Neural cell (in vitro differentiated cells): ENCODE measurements at regions not wholly inside any gene's neighbourhood (a gene's known extent, or its start where the extent isn't known, plus 50 kb on each side); places are given as distances from the start of the nearest gene placed in this dataset.
"Not testable (repeated sequence)": the region's sequence is repeated elsewhere in the genome, so short reads cannot be mapped to it uniquely, and the experiment has no call there.

Source experiments
- H2AFZ ChIP-seq: fragments of 200-600, 300-800 bp; sonication (generic), shearing (Covaris generic); 2 replicates; pipeline ENCODE4 v1.6.0; 2014; ENCODE audit warnings: low read depth, mild to moderate bottlenecking, antibody characterized with exemption, low read length, moderate library complexity
- H3F3A ChIP-seq: fragments of 200-600 bp; shearing (Covaris generic); 2 replicates; pipeline ENCODE4 v1.6.1; 2016; ENCODE audit warnings: mild to moderate bottlenecking, moderate library complexity, mixed read lengths, antibody characterized with exemption, low read length; ENCODE audit not compliant: insufficient read depth, poor library complexity, severe bottlenecking
- H3K27ac ChIP-seq: fragments of 200-600, 300-800 bp; sonication (generic), shearing (Covaris generic); 2 replicates; pipeline ENCODE4 v1.5.1; 2014; ENCODE audit warnings: mild to moderate bottlenecking, low read length, moderate library complexity
- H3K27me3 ChIP-seq: fragments of 300-800, 200-600 bp; sonication (generic), shearing (Covaris generic); 2 replicates; pipeline ENCODE4 v1.6.0; 2014; ENCODE audit warnings: mild to moderate bottlenecking, low read depth, low read length, moderate library complexity; ENCODE audit not compliant: insufficient read depth
- H3K36me3 ChIP-seq: fragments of 300-800, 200-600 bp; sonication (generic), shearing (Covaris generic); 2 replicates; pipeline ENCODE4 v1.5.1; 2014; ENCODE audit warnings: mild to moderate bottlenecking, antibody characterized with exemption, low read length, moderate library complexity; ENCODE audit not compliant: insufficient read depth
- H3K4me2 ChIP-seq: fragments of 300-800, 200-600 bp; sonication (generic), shearing (Covaris generic); 2 replicates; pipeline ENCODE4 v1.6.0; 2014; ENCODE audit warnings: mild to moderate bottlenecking, low read length
- H3K4me3 ChIP-seq: fragments of 300-800, 200-600 bp; sonication (generic), shearing (Covaris generic); 2 replicates; pipeline ENCODE4 v1.5.1; 2014; ENCODE audit warnings: mild to moderate bottlenecking, low read length, moderate library complexity
- H3K79me2 ChIP-seq: fragments of 200-600 bp; shearing (Covaris generic); replicated peaks from 2 replicates; pipeline ENCODE4 v1.6.0; 2014; ENCODE audit warnings: mild to moderate bottlenecking, low read length, moderate library complexity; ENCODE audit not compliant: insufficient read depth
- H3K9ac ChIP-seq: fragments of 300-800, 200-600 bp; sonication (generic), shearing (Covaris generic); 2 replicates; pipeline ENCODE4 v1.6.1; 2016; ENCODE audit warnings: mild to moderate bottlenecking, low read length, mixed read lengths
- H3K9me2 ChIP-seq: fragments of 200-600 bp; shearing (Covaris generic); 2 replicates; pipeline ENCODE4 v1.6.1; 2016; ENCODE audit warnings: mild to moderate bottlenecking, low read length, mixed read lengths; ENCODE audit not compliant: insufficient read depth
- H3K9me3 ChIP-seq: fragments of 200-600, 300-800 bp; sonication (generic), shearing (Covaris generic); 2 replicates; pipeline ENCODE4 v1.6.1; 2016; ENCODE audit warnings: mild to moderate bottlenecking, mixed run types, low read length, moderate library complexity, mixed read lengths
- H4K20me1 ChIP-seq: fragments of 200-600 bp; shearing (Covaris generic); 2 replicates; pipeline ENCODE4 v1.6.1; 2016; ENCODE audit warnings: mild to moderate bottlenecking, mixed run types; ENCODE audit not compliant: insufficient read depth
- MXI1 ChIP-seq: fragments of 450-650 bp; conservative IDR thresholded peaks from 2 replicates; pipeline ENCODE4 v1.6.1; 2014; ENCODE audit warnings: antibody characterized with exemption, mild to moderate bottlenecking; ENCODE audit not compliant: poor library complexity, severe bottlenecking
- POLR2AphosphoS5 ChIP-seq: IDR thresholded peaks from 2 replicates; pipeline ENCODE4 v1.6.1; 2012
- RAD21 ChIP-seq: fragments of 450-650 bp; conservative IDR thresholded peaks from 2 replicates; pipeline ENCODE4 v1.6.1; 2014; ENCODE audit warnings: antibody characterized with exemption, mild to moderate bottlenecking, moderate library complexity
- TAF1 ChIP-seq: IDR thresholded peaks from 2 replicates; pipeline ENCODE4 v1.6.1; 2012; ENCODE audit warnings: low read depth
- TF ChIP-seq, protein P1 (sequence below): fragments of 450-650 bp; IDR thresholded peaks from 2 replicates; pipeline ENCODE4 v1.5.1; 2014; ENCODE audit warnings: antibody characterized with exemption, mild to moderate bottlenecking, moderate library complexity; ENCODE audit not compliant: poor library complexity, severe bottlenecking
- TF ChIP-seq, protein P2 (sequence below): IDR thresholded peaks from 2 replicates; pipeline ENCODE4 v1.6.1; 2012; ENCODE audit warnings: borderline replicate concordance

DNA sequence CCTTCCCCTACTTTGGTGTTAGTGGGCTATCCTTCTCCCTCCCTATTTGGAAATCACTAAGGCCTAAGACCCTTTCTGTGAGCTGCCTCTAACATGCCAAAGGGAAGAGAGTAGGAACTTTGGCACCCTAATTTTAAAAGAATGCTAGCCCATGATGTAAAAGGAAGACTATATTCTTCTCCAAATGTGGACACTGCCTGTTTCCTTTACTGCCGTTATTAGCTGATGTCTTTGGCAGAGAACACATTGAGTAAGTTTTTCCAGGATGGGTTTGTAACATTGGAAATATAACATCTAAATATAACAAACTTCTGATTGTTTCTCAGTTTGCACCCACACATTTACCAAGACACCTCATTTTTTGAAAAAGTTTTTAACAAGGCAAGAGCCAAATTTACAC lies 56.9 kb upstream of the TNKS2 start:
- Histone ChIP-seq H3F3A (no peaks in the 10 kb centered on the region), H3K4me2 (no peak overlapping the region), H3K9me2 (no peaks in the 10 kb centered on the region), H3K27me3 (no peaks in the 10 kb centered on the region), H3K27ac (no peak overlapping the region), H2AFZ (no peak overlapping the region), H3K9ac (no peak overlapping the region), H3K9me3 (no peaks in the 10 kb centered on the region), H3K4me3 (no peak overlapping the region), H3K79me2 (no peaks in the 10 kb centered on the region), H3K36me3 (no peaks in the 10 kb centered on the region), H4K20me1 (no peaks in the 10 kb centered on the region)
- TF ChIP-seq, protein P1, sequence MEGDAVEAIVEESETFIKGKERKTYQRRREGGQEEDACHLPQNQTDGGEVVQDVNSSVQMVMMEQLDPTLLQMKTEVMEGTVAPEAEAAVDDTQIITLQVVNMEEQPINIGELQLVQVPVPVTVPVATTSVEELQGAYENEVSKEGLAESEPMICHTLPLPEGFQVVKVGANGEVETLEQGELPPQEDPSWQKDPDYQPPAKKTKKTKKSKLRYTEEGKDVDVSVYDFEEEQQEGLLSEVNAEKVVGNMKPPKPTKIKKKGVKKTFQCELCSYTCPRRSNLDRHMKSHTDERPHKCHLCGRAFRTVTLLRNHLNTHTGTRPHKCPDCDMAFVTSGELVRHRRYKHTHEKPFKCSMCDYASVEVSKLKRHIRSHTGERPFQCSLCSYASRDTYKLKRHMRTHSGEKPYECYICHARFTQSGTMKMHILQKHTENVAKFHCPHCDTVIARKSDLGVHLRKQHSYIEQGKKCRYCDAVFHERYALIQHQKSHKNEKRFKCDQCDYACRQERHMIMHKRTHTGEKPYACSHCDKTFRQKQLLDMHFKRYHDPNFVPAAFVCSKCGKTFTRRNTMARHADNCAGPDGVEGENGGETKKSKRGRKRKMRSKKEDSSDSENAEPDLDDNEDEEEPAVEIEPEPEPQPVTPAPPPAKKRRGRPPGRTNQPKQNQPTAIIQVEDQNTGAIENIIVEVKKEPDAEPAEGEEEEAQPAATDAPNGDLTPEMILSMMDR, result no peak
- TF ChIP-seq RAD21, result no peak

DNA sequence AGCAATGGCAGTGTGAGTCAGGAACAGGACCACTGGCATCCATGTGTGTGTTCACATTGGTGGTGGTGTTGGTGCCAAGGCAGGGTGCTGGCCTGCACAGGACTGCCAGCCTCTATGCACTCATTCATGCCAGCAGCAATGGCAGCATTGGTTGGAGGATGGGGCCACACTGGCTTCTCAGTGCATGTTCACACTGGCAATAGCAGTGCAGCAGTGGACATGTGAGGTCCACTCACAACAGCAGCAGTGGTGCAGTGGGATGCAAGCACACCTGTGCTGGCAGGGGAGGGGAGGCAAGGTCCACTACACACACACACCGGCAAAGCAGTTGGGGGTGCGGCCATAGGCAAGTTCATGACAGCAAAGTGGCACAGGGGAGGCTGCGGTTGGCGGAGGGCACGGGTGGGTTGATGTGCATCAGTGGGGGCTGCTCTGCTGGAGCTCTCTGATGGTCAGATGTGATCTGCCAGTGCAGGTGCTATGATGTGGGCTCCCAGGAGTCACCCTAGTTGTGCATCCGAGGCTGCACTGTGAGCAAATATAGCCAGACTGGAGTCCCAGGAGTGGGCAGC lies 57.8 kb upstream of the TNKS2 start:
- Histone ChIP-seq H3K36me3 (no peaks in the 10 kb centered on the region), H3K4me3 (no peak overlapping the region), H3K27me3 (no peaks in the 10 kb centered on the region)

DNA sequence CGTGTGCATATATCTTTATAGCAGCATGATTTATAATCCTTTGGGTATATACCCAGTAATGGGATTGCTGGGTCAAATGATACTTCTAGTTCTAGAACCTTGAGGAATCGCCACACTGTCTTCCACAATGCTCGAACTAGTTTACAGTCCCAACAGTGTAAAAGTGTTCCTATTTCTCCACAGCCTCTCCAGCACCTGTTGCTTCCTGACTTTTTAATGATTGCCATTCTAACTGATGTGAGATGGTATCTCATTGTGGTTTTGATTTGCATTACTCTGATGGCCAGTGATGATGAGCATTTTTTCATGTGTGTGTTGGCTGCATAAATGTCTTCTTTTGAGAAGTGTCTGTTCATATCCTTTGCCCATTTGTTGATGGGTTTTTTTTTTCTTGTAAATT lies 66.0 kb upstream of the TNKS2 start:
- not testable (repeated sequence) for H4K20me1 ChIP-seq, H2AFZ ChIP-seq, H3K27ac ChIP-seq, H3K9me3 ChIP-seq, H3K4me2 ChIP-seq, H3F3A ChIP-seq, H3K9ac ChIP-seq, H3K27me3 ChIP-seq, H3K79me2 ChIP-seq, H3K9me2 ChIP-seq, H3K4me3 ChIP-seq, H3K36me3 ChIP-seq

More for the DNA sequence above, 57.8 kb upstream of the TNKS2 start:
- Histone ChIP-seq H3K79me2 (no peaks in the 10 kb centered on the region), H3K27ac (no peak overlapping the region), H3F3A (no peaks in the 10 kb centered on the region), H3K9me3 (no peaks in the 10 kb centered on the region), H4K20me1 (no peaks in the 10 kb centered on the region), H2AFZ (no peak overlapping the region), H3K9ac (no peak overlapping the region), H3K9me2 (no peaks in the 10 kb centered on the region), H3K4me2 (no peak overlapping the region)
- TF ChIP-seq TAF1, result no peak
- no peak for TF ChIP-seq MXI1
- TF ChIP-seq, protein P1, result no peak
- no peak for TF ChIP-seq POLR2AphosphoS5
- TF ChIP-seq RAD21, result no peak
- TF ChIP-seq, protein P2, sequence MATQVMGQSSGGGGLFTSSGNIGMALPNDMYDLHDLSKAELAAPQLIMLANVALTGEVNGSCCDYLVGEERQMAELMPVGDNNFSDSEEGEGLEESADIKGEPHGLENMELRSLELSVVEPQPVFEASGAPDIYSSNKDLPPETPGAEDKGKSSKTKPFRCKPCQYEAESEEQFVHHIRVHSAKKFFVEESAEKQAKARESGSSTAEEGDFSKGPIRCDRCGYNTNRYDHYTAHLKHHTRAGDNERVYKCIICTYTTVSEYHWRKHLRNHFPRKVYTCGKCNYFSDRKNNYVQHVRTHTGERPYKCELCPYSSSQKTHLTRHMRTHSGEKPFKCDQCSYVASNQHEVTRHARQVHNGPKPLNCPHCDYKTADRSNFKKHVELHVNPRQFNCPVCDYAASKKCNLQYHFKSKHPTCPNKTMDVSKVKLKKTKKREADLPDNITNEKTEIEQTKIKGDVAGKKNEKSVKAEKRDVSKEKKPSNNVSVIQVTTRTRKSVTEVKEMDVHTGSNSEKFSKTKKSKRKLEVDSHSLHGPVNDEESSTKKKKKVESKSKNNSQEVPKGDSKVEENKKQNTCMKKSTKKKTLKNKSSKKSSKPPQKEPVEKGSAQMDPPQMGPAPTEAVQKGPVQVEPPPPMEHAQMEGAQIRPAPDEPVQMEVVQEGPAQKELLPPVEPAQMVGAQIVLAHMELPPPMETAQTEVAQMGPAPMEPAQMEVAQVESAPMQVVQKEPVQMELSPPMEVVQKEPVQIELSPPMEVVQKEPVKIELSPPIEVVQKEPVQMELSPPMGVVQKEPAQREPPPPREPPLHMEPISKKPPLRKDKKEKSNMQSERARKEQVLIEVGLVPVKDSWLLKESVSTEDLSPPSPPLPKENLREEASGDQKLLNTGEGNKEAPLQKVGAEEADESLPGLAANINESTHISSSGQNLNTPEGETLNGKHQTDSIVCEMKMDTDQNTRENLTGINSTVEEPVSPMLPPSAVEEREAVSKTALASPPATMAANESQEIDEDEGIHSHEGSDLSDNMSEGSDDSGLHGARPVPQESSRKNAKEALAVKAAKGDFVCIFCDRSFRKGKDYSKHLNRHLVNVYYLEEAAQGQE, result no peak

DNA sequence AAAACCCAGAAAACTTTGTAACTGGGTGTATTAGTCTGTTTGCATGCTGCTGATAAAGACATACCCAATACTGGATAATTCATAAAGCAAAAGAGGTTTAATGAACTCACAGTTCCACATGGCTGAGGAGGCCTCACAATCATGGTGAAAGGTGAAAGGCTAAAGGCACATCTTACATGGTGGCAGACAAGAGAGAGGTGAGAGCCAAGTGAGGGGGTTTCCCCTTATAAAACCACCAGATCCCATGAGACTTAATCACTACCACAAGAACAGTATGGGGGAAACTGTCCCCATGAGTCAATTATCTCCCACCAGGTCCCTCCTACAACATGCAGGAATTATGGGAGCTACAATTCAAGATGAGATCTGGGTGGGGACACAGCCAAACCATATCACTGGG lies 68.9 kb upstream of the TNKS2 start:
- not testable (repeated sequence) for H3K9me2 ChIP-seq, H3K27me3 ChIP-seq, H2AFZ ChIP-seq

More for the DNA sequence above, 68.9 kb upstream of the TNKS2 start:
- not testable (repeated sequence) for H3K27ac ChIP-seq, H3F3A ChIP-seq, H3K79me2 ChIP-seq, H3K4me2 ChIP-seq, H3K4me3 ChIP-seq, H3K9me3 ChIP-seq, H3K9ac ChIP-seq, H4K20me1 ChIP-seq, H3K36me3 ChIP-seq
